ENCODE measurements at regions not wholly inside any gene's neighbourhood (a gene's known extent, or its start where the extent isn't known, plus 50 kb on each side); places are given as distances from the start of the nearest gene placed in this dataset.

GRCh38 chr13:97082461-97083207 lies 88.4 kb upstream of the OXGR1 start:
- H3K9me3 ChIP-seq, result no peaks in the 10 kb centered on the region
- ChIA-PET POLR2A (no interaction called here), CTCF (no interaction called here)
- H3K4me2 ChIP-seq, result no peak overlapping the region
- no peaks in the 10 kb centered on the region for H3K4me1 ChIP-seq
- no peak for DNase-seq (ENCODE audit: low read depth in 1 of 2, low spot score in 1 of 2)
- FAIRE-seq, result no peak
- no peak overlapping the region for H3K4me3 ChIP-seq
- TF ChIP-seq ZFP36 (IDR thresholded peaks at IDR 0.05; ENCODE audit: borderline replicate concordance, partially characterized antibody) (no peak), POLR2AphosphoS2 (conservative IDR thresholded peaks at IDR 0.05; ENCODE audit: low read length) (no peak), HMGXB4 (CRISPR knock-in tag; IDR thresholded peaks at IDR 0.05; ENCODE audit: borderline replicate concordance) (no peak), HOXB5 (CRISPR knock-in tag; IDR thresholded peaks at IDR 0.05) (no peak), EP300 (IDR thresholded peaks at IDR 0.05) (no peak), TP53 (CRISPR knock-in tag; IDR thresholded peaks at IDR 0.05) (no peak), HOXB13 (CRISPR knock-in tag; IDR thresholded peaks at IDR 0.05; ENCODE audit: low read depth) (no peak), CBX2 (IDR thresholded peaks at IDR 0.05; ENCODE audit: borderline replicate concordance, low read depth) (no peak), SREBF2 (IDR thresholded peaks at IDR 0.05) (no peak), MYC (IDR thresholded peaks at IDR 0.05; ENCODE audit: borderline replicate concordance, low read length) (no peak), NPAS2 (CRISPR knock-in tag; IDR thresholded peaks at IDR 0.05; ENCODE audit: borderline replicate concordance) (no peak), FOSL2 (IDR thresholded peaks at IDR 0.05) (no peak), FOSL2 (CRISPR knock-in tag; IDR thresholded peaks at IDR 0.05) (no peak), EHMT2 (IDR thresholded peaks at IDR 0.05; ENCODE audit: low read depth) (no peak), CHD4 (IDR thresholded peaks at IDR 0.05; ENCODE audit: borderline replicate concordance) (no peak), FOSB (CRISPR knock-in tag; IDR thresholded peaks at IDR 0.05) (no peak), BCL3 (IDR thresholded peaks at IDR 0.05) (no peak), MAX (IDR thresholded peaks at IDR 0.05) (no peak), ZC3H11A (IDR thresholded peaks at IDR 0.05) (no peak), ELK1 (IDR thresholded peaks at IDR 0.05; ENCODE audit: low read depth, low read length) (no peak)
- ATAC-seq, result no peak
- H3K27ac ChIP-seq, result no peak overlapping the region
- WGBS (ENCODE audit: missing lambda C conversion rate), result 49% methylated on average over 6 of the region's 6 CpGs

- no peak for ATAC-seq
- TF ChIP-seq RFX5 (IDR thresholded peaks at IDR 0.05) (no peak), NFE2L2 (conservative IDR thresholded peaks at IDR 0.05; ENCODE audit: low read length) (no peak), MAFK (IDR thresholded peaks at IDR 0.05; ENCODE audit: partially characterized antibody) (no peak), RNF2 (IDR thresholded peaks at IDR 0.05; ENCODE audit: borderline replicate concordance, low read depth) (no peak), FOSL2 (IDR thresholded peaks at IDR 0.05) (no peak), FOSL2 (CRISPR knock-in tag; IDR thresholded peaks at IDR 0.05) (no peak), NR3C1 (IDR thresholded peaks at IDR 0.05) (no peak), CTCF (IDR thresholded peaks at IDR 0.05) (no peak)
- no peak for FAIRE-seq
- DNase-seq (ENCODE audit: low read depth in 1 of 2, low spot score in 1 of 2), result no peak
- ChIA-PET CTCF (interaction anchor here (0.7 kb wide), 1 partner anchor 87 kb away, joined by 3 read pairs; no protein-coding TSS in a partner anchor), POLR2A (no interaction called here)
- H3K4me2 ChIP-seq, result no peak overlapping the region
- no peak overlapping the region for H3K4me3 ChIP-seq
- no peaks in the 10 kb centered on the region for H3K9me3 ChIP-seq
- 50% methylated on average over 1 of the region's 1 CpG for WGBS (ENCODE audit: missing lambda C conversion rate)
- H3K4me1 ChIP-seq, result no peaks in the 10 kb centered on the region
- no peak overlapping the region for H3K27ac ChIP-seq
Observed at GRCh38 chr13:97091196-97091595, 96.9 kb upstream of the OXGR1 start.

Data from A549 (cell line).